ENCODE measurements at regions not wholly inside any gene's neighbourhood (a gene's known extent, or its start where the extent isn't known, plus 50 kb on each side); places are given as distances from the start of the nearest gene placed in this dataset.
"Not testable (repeated sequence)": the region's sequence is repeated elsewhere in the genome, so short reads cannot be mapped to it uniquely, and the experiment has no call there.

- TF ChIP-seq POLR2AphosphoS5 (IDR thresholded peaks at IDR 0.05; ENCODE audit: borderline replicate concordance, low read depth, low read length); EZH2 (IDR thresholded peaks at IDR 0.05): not testable (repeated sequence)
Observed at GRCh38 chr9:41358682-41359081, 169.6 kb upstream of the ZNG1F start.
